Sigmoid colon (tissue), 4 donors: ENCODE measurements at regions not wholly inside any gene's neighbourhood (a gene's known extent, or its start where the extent isn't known, plus 50 kb on each side); places are given as distances from the start of the nearest gene placed in this dataset.

Experiments used
- CTCF ChIP-seq, 4 experiments: fragments of 450-650 bp in 3 of 4; fragments of 200-600 bp in 1 of 4; IDR thresholded peaks; one replicate each; pipeline ENCODE4 v1.5.1; 2016 to 2019; ENCODE audit warnings: antibody characterized with exemption in 4 of 4, mild to moderate bottlenecking in 3 of 4, moderate library complexity in 2 of 4
- POLR2A ChIP-seq, 2 donors: fragments of 450-650 bp; IDR thresholded peaks; one replicate each; pipeline ENCODE4 v1.6.1; 2016; ENCODE audit warnings: antibody characterized with exemption in 2 of 2, mild to moderate bottlenecking in 2 of 2, moderate library complexity in 2 of 2
- POLR2AphosphoS5 ChIP-seq, 4 donors: sonication (generic); formaldehyde crosslinking; IDR thresholded peaks; one replicate each; pipeline ENCODE4 v1.6.1; 2017; ENCODE audit warnings: antibody characterized with exemption in 4 of 4

- TF ChIP-seq CTCF (IDR thresholded peaks at IDR 0.05) (no peak), POLR2AphosphoS5 (IDR thresholded peaks at IDR 0.05) (no peak), POLR2A (IDR thresholded peaks at IDR 0.05) (no peak)
These were observed 74.6 kb downstream of the CNTN3 start for GRCh38 chr3:74539876-74540275.
